Right forelimb (tissue), 1 donor: ENCODE measurements at regions not wholly inside any gene's neighbourhood (a gene's known extent, or its start where the extent isn't known, plus 50 kb on each side); places are given as distances from the start of the nearest gene placed in this dataset.
"Not testable (repeated sequence)": the region's sequence is repeated elsewhere in the genome, so short reads cannot be mapped to it uniquely, and the experiment has no call there.

ENCODE experiments used
- DNase-seq: peaks from one replicate; pipeline ENCODE4 v3.0.0-alpha.2; 2018

DNA sequence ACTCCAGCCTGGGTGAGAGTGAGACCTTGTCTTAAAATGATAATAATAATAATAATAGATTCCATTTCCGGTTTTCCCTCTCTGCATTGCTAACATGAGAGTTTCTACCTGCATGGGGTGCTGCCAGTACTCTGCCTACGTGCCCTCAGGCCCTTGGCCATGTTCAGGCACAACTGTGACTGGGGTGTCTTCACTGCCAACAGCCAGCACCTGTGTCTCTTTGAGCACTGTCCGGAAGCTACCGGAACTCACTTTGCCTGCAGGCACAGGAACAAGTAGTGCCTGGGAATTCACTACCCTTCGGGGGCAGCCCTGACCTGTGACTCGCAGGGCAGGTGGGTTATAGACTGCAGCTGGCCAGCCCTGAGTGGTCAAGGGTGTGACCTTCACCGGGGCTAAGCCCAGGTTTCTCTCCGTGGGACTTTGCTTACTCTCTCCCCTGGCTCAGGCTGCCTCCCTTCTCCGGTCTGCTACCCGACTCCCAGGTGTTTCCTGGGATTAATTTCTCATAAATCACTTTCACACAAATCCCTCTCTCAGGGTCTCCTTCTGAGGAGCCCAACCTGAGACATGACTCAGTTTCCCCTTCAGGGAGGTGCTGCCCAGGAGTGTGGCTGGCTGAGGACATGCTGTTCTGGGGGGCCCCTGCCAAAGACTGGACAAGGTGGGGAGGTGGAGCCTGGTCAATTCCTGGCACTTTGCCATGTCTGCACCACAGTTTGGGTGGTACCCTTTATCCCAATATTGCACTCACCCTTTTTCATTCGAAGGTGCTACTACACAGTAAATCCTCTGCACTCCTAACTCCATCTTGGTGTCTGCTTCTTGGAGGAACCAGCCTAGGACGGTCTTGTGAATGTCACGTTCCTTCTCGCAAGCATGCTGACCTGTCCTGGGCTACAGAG, 79.5 kb upstream of the RALGAPA2 start:
- DNase-seq: no peak

DNA sequence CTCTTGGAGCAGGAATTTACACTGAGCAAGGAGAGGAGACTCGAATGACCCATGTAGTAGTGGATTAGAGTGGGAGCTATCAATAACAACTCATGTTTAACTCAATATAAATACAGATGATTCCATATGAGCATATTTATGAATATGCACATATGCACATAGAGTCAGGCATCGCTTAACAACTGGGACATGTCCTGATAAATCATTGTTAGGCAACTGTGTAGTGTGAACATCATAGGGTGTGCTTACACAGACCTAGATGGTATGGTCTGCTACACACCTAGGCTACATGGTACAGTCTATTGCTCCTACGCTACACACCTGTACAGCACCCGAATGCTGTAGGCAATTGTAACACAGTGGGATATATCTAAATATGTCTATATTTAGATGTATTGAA, 75.9 kb upstream of the RALGAPA2 start:
- DNase-seq: no peak

DNA sequence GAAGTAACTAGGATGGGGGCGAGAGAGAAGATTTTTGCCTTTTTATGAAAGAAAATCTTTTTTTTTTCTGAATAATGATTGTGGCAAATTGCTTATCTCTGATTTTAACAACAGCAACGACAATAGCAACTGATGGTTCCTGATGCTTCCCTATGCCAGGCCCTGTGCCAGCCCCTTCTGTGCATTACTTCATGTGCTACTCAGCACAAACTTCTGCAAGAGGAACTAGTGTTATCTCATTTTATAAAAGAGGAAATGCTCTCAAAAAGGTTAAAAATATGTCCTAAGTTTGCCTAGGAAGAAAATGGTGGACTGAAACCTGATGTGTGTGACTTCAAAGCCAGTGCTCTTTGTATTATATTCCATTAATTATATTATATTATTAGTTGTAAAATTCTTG, 74.0 kb upstream of the RALGAPA2 start:
- DNase-seq: no peak

DNA sequence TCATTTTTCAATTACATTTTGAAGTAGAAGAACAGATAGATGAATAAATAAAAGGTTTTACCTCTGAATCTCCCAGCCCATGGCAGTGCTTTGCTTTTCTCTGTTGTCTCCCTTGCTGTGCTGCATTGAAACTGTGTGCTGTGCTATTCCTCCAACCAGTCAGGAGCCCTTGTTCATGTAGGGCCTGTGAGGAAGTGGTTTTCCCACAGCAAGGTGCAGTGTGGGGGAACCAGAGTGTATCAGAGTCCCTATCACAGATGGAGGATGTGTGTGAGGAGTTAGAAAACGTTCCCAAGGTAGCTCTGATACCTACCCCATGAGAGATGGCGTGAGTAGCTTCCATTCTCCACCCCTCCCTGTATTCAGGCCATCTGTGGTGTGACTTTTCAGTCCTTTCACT, 72.8 kb upstream of the RALGAPA2 start:
- DNase-seq: no peak

DNA sequence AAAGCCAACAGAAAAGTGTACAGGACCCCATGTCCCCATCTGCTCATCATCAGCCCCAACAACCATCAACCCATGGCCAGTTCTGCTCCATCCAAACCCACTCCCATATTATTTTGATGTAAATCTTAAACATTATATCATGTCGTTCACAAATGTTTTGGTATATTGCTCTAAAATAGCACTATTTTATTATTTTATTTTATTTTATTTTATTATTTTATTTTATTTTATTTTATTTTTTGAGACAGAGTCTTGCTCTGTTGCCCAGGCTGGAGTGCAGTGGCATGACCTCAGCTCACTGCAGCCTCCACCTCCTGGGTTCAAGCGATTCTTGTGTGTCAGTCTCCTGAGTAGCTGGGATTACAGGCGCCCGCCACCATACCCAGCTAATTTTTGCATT, 72.0 kb upstream of the RALGAPA2 start:
- DNase-seq: not testable (repeated sequence)

DNA sequence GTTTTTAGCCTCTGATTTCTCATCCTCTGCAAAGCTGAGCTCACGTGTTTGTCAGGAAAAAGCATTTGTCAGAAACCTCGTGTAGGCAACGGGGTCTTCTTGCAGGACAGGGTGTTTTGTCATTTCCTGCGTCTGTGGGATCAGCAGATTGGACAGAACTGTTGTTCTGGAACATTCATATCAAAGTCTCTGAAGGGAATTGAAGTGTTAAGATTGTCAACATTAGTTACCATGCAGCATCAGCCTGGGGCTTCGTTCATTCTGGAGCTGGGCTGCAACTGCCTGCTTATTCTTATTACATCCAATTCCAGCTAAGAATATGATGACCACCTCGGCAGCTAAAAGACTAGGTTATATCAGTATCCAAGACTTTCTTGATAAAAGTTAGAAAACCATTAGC, 71.0 kb upstream of the RALGAPA2 start:
- no peak for DNase-seq

DNA sequence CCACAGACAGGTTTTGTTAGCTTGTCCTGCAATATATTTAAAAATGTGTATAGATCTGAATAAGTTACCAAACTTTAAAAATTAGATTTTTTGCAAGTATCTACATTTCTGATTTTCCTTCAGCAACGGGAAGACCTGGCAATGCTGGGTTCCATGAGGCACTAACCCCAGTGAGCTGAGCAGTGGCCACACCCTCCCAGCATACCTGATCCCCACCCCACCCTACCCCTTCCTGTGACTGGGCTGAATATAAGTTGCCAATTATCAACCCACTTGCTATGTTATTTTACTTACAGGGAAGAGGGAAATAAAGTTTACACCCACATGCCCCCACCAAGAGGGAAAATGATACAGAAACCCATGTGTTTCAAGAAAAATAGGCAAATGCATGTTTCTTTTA, 70.3 kb upstream of the RALGAPA2 start:
- DNase-seq: no peak

DNA sequence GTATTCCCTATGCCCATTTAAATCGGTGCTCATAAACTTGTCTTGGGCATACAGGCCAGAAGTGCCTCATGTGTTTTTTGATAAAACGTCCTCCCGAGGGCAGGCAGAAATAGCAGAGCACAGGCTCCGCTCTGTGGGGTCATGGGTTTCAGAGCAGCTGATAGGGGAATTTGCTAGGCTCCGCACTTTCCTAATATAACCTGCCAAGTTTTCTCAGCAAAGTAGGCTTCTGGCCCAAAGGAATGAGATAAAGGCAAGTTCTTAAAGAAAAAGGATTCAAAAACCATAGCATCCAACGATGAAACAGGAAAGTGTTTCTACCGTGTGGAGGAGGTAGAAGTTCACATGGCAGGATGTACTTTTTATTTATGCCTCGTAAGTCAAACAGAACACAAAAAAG, 69.8 kb upstream of the RALGAPA2 start:
- no peak for DNase-seq

DNA sequence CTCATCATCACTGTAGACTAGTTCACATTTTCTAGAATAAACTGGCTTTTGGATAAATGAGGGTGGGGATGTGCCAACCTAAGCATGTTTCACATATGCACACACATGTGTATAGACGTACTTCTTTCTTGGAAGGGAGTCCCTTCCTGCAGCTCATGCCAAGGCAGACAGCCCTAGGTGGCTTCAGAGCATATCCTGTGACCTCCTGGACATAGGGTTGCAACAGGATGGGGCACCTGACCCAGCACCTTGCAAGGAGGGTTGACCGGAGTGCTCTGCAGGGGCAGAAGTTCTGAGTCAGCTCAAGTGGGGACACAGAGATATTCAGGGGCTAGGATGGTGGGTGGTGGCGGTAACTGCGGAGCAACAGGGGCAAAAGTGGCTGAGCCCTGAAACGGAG, 68.6 kb upstream of the RALGAPA2 start:
- DNase-seq: no peak

DNA sequence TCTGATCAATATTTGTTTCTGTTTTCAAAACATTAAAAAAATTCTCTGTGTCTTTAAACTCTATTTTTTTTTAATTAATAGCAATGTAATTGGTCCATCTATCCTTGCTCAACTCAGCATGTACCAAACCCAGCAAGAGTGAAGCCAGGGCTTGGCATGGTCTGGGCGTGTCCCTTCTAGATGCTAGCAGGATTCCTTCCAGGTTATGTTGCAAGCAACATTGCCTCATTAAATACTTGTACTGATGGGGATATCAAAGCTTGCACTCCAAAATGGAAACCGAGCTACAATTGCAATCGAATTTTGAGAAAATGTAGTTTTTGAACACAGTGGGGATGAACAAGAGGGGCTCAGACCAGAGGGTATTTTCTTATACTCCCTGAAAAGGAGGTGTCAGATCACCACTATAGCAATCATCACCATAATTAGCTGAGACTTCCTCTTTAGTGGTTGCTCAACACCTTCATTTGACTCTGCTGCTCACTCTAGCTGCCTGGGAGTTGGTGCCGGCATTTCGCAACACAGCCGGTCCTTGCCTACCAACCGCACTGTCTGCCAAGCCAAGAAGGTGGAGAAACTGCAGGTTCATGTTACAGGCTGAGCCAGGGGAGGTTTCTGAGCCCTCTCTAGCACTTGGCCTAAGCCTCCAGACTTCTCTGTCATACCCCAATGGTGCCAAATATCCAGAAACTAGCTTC, 67.8 kb upstream of the RALGAPA2 start:
- DNase-seq: no peak

DNA sequence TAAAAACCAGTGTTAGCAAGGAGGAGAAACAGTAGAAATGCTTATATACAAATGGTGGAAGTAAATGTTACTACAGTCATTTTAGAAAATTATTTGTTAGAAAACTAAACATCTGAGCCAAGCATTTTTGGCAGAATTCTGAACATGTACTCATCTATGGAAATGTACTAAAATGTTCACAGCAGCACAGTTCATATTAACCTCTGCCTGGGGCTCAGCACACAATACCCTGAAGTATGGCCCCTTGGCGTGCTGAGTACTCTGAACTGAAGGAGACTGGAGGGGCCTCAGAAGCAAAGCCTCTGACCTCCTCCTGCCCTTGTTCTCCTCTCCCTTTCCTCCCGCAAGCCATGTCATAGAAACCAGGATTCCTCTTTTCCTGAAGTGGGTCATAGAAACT, 66.2 kb upstream of the RALGAPA2 start:
- no peak for DNase-seq

DNA sequence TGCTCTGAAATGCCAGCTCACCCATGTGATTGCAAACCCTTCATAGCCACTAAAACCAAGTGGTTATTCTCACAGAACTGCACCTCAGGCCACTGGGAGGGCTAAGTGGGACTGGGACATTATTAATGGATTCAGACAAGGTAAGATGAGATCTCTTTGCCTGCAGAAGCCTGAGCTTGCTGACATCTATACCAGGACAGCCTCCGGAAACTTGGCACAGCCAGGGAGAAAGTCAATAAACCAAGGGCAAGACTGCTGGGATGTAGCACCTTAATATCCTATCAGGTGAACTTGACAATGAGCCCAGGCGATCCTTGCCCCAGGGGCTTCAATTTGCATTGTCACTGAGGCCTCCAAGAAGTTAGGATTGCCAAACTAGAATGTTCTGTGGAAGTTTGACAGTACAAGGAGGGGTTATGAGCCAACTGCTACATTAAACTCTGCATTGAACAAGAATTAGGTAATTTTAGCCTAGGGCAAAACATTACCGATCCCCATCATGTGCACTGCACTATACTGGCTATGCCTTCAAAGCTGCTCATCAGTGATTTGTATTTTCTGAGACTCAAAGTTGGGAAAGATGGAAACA, 60.1 kb upstream of the RALGAPA2 start:
- DNase-seq: no peak

DNA sequence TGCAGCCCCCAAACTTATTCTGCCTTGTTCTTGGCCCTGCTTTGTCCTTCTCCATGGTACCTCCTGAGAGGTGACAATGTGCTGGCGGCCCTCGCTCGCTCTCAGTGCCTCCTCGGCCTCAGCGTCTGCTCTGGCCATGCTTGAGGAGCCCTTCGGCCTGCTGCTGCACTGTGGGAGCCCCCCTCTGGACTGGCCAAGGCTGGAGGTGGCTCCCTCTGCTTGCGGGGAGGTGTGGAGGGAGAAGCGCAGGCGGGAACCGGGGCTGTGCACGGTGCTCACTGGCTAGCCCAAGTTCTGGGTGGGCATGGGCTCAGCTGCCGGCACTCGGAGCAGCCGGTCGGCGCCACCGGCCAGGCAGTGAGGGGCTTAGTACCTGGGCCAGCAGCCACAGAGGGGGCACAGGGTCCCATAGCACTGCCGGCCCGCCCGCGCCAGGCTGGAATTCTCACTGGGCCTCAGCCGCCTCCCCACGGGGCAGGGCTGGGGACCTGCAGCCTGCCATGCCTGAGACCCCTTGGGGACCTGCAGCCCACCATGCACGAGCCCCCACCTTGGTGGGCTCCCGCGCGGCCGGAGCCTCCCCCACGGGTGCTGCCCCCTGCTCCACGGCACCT, 55.9 kb upstream of the RALGAPA2 start:
- no peak for DNase-seq

DNA sequence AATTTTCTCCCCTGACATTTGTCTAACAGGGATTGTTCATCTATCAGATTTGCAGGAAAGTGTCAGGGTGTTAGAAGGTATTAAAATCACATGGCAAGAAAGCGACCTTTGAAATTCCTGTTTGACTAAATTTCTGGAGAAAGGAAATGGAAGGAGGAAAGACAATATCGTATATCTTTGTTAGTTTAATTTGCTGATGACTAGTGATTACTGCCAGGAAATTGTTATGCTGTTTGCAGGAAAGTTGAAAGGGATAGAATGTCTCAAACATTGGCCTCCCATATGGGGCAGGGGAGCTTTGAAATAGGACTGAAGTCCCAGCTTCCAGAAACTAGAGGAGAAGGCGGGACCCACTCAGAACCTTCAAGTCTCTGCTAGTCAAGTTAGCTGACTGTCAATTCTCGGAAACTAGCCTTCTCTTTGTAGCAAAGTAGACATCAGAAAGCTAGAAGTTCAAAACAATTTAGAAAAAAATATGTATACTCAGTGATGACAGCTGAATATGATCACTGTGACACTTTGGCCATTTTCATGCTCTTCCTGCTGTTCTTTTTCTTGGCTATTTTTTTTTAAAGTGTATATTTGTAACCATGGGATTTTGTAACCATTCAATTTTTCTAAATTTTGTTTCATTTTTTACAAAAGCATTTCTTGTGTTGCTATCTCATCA, 53.4 kb upstream of the RALGAPA2 start:
- DNase-seq: no peak

DNA sequence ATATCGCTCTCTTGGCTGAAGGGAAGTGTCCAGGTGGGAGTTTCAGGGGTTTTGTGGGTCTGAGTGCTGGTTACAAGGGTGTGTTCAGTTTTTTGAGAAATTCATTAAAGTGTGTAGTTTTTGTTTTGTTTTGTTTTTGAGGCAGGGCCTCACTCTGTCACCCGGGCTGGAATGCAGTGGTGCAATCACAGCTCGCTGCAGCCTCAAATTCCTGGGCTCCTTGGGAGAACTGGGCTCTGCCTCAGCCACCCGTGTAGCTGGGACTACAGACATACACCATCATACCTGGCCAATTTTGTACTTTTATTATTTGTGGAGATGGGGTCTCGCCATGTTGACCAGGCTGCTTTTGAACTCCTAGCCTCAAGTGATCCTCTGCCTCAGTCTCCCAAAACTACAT, 51.2 kb upstream of the RALGAPA2 start:
- no peak for DNase-seq
